Cardiac fibroblast (primary cell): ENCODE measurements at regions not wholly inside any gene's neighbourhood (a gene's known extent, or its start where the extent isn't known, plus 50 kb on each side); places are given as distances from the start of the nearest gene placed in this dataset.

ENCODE experiments used
- DNase-seq, 2 donors: peaks; one replicate each; pipeline versions ENCODE4 v3.0.0 to v3.0.0-alpha.2; 2010; ENCODE audit warnings: low read depth in 2 of 2
- H3K4me3 ChIP-seq, 2 donors: replicated peaks in 1 of 2; 1 replicate in 1 of 2; 2 replicates in 1 of 2; pipeline ENCODE4 v1.5.1; 2011; ENCODE audit warnings: low read depth in 2 of 2, low read length in 2 of 2, mild to moderate bottlenecking in 2 of 2, moderate library complexity in 1 of 2
- TF ChIP-seq, protein P1 (sequence below): IDR thresholded peaks from one replicate; pipeline ENCODE4 v1.5.1; 2011; ENCODE audit warnings: low read depth, mild to moderate bottlenecking, low read length, inconsistent platforms

- no peak for DNase-seq
- no peak overlapping the region for H3K4me3 ChIP-seq
- TF ChIP-seq, protein P1, sequence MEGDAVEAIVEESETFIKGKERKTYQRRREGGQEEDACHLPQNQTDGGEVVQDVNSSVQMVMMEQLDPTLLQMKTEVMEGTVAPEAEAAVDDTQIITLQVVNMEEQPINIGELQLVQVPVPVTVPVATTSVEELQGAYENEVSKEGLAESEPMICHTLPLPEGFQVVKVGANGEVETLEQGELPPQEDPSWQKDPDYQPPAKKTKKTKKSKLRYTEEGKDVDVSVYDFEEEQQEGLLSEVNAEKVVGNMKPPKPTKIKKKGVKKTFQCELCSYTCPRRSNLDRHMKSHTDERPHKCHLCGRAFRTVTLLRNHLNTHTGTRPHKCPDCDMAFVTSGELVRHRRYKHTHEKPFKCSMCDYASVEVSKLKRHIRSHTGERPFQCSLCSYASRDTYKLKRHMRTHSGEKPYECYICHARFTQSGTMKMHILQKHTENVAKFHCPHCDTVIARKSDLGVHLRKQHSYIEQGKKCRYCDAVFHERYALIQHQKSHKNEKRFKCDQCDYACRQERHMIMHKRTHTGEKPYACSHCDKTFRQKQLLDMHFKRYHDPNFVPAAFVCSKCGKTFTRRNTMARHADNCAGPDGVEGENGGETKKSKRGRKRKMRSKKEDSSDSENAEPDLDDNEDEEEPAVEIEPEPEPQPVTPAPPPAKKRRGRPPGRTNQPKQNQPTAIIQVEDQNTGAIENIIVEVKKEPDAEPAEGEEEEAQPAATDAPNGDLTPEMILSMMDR, result no peak
Measured at GRCh38 chr4:127416115-127416514, 216.6 kb upstream of the INTU start.

DNA sequence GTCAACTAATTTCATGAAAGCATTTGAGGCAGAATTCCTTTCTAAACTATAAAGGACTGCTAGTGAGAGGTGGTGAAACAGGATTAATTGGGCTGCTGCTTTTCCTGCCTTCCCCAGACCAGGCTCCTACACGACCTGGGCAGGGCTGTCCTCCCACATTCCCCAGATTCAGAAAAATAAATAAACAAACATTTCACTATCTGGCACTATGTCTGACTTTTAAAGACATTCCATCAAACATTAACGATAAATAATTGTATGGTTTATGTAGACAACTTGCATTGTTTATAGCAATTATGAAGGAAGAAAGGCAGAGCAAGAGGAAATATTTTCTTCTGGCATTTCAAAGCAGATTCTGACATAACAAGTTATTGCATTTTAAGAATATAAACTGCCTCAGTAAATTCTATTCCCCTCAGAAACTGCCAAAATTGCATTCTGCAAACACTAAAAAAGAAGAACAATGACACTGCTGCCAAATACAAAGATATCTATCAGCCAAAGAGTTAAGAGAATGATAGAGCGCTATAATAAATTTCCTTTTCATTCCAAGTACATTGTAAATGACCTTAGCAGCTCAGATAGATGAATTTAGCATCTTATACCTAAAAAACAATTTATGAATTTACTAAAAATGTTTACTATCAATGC lies 214.7 kb upstream of the INTU start:
- DNase-seq, result no peak
- TF ChIP-seq, protein P1, result no peak

GRCh38 chr4:127419431-127419830 lies 213.3 kb upstream of the INTU start:
- no peak for DNase-seq
- H3K4me3 ChIP-seq, result no peak overlapping the region
- TF ChIP-seq, protein P1, result no peak

More for the DNA sequence above, 214.7 kb upstream of the INTU start:
- H3K4me3 ChIP-seq, result no peak overlapping the region

DNA sequence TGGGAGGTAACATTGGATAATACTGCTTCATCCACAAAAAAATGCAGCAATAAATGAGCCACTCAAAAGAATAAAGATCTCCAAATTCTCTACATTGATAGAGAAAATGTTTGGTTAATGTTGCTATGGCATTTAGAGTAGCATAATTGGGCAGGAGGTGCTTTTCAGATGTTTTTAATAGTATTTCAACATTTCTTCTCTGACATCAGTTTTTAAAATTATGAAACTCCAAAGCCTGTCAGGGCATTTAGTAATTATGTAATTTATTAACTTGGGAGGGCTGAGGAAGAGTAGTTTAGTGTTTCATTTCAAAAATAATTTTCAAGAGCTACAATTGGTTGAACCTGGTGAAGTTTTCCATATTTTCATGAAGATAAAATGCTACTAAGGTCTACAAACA lies 211.3 kb upstream of the INTU start:
- TF ChIP-seq, protein P1, result no peak
- DNase-seq, result no peak
- no peak overlapping the region for H3K4me3 ChIP-seq

DNA sequence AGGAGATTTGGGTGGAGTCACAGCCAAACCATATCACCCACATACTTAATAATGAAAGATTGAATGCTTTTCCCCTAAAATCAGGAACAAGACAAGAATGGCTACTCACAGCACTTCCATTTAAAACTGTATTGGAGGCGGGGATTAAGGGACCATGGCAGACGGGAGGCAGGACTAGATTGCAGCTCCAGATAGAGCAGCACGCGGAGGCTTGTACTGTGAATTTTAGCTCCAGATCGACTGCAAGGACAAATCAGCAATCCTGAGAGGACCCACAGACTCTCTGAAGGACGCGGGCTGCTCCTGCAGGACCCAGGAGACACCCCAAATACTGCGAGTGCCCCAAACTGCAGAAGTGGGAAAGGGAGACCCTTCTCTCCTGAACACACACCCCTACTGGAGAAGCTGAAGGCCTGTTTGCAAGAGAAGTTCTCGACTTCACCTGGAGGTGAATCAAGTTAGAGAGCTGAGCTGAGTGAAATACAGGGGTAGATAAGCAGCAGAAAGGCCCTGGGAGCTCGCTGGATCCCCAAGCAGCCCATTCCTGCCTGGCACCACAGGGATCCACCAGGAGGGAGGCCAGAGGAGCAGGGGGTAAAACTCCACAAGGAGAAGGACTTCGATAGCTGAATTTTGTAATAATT lies 207.4 kb upstream of the INTU start:
- H3K4me3 ChIP-seq, result no peak overlapping the region
- TF ChIP-seq, protein P1, result no peak
- no peak for DNase-seq

DNA sequence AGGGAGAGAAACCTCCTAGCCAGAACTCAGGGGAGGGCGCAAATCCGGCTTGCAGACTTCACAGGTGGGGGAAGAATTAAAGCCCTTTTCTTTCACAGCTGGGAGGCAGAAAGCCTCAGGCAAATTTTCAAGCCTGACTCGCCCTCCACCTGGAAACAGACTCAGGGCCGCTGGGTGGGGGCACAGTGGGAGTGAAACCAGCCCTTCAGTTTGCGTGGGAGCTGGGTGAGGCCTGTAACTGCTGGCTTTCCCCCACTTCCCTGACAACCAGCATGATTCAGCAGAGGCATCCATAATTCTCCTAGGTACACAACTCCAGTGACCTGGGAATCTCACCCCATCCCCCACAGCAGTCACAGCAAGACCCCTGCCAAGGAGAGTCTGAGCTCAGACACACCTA lies 206.9 kb upstream of the INTU start:
- no peak for DNase-seq
- no peak overlapping the region for H3K4me3 ChIP-seq
- TF ChIP-seq, protein P1, result no peak
